ENCODE measurements at regions not wholly inside any gene's neighbourhood (a gene's known extent, or its start where the extent isn't known, plus 50 kb on each side); places are given as distances from the start of the nearest gene placed in this dataset.

DNA sequence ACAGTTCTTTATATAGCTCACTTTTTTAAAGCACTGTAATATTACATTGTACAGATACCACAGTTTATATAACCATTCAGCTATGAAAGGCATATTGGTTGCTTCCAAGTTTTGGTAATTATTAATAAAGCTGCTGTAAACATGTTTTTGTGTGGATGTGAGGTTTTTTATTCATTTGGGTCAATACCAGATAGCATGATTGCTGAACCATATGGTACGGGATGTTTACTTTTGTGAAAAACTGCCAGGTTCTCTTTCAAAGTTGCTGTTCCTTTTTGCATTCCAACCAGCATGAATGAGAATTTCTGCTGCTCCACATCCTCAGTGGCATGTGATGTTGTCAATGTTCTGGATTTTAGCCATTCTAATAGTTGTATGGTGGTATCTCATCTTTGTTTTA is 439.6 kb upstream of the NMUR2 start:
- CTCF ChIA-PET: no interaction called here
- POLR2A ChIA-PET: no interaction called here
- Histone ChIP-seq H4K20me1 (ENCODE audit: insufficient read depth) (no peaks in the 10 kb centered on the region), H3K9ac (ENCODE audit: low read length) (no peak overlapping the region), H3K36me3 (ENCODE audit: control insufficient read depth in 1 of 2, insufficient read depth in 2 of 2, low read length in 2 of 2) (no peaks in the 10 kb centered on the region), H3K9me3 (ENCODE audit: control insufficient read depth in 1 of 2, insufficient read depth in 1 of 2, low read depth in 1 of 2, low read length in 2 of 2) (peaks cover 4 to 10% of the 10 kb centered on the region in 2 experiments; a peak in 3 of 4 replicates), H3K79me2 (ENCODE audit: insufficient read depth, low read length) (no peaks in the 10 kb centered on the region), H3K9me2 (ENCODE audit: insufficient read depth) (no peaks in the 10 kb centered on the region), H3K27me3 (ENCODE audit: insufficient read depth, low read length) (no peaks in the 10 kb centered on the region), H3K4me3 (replicated peaks in 1 of 2; ENCODE audit: low read depth in 1 of 2, low read length in 2 of 2) (no peak overlapping the region), H2AFZ (ENCODE audit: low read depth, low read length, poor library complexity, severe bottlenecking) (no peak overlapping the region), H3K4me1 (ENCODE audit: control insufficient read depth in 1 of 2, insufficient read depth in 2 of 2, low read length in 2 of 2) (no peaks in the 10 kb centered on the region), H3K4me2 (ENCODE audit: low read length) (no peak overlapping the region), H3K27ac (ENCODE audit: low read depth, low read length) (no peak overlapping the region)
- DNase-seq (ENCODE audit: low read depth, low spot score) (no peak), ATAC-seq (no peak)
- RAD21 ChIA-PET (ENCODE audit: low non-redundant PET in 1 of 2, low total read pairs in 2 of 2, uncharacterized antibody in 2 of 2, unreplicated experiment in 2 of 2): no interaction called here
- no TSS peak for BruUV-seq (replicated peaks)
- intact Hi-C loops (cut with micrococcal nuclease): no loop called here
- TF ChIP-seq, protein P1, sequence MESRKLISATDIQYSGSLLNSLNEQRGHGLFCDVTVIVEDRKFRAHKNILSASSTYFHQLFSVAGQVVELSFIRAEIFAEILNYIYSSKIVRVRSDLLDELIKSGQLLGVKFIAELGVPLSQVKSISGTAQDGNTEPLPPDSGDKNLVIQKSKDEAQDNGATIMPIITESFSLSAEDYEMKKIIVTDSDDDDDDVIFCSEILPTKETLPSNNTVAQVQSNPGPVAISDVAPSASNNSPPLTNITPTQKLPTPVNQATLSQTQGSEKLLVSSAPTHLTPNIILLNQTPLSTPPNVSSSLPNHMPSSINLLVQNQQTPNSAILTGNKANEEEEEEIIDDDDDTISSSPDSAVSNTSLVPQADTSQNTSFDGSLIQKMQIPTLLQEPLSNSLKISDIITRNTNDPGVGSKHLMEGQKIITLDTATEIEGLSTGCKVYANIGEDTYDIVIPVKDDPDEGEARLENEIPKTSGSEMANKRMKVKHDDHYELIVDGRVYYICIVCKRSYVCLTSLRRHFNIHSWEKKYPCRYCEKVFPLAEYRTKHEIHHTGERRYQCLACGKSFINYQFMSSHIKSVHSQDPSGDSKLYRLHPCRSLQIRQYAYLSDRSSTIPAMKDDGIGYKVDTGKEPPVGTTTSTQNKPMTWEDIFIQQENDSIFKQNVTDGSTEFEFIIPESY (IDR thresholded peaks at IDR 0.05; ENCODE audit: extremely low read depth, insufficient replicate concordance, low read length): no peak
- TF ChIP-seq RAD21 (IDR thresholded peaks at IDR 0.05; ENCODE audit: low read depth) (no peak), FOSL1 (IDR thresholded peaks at IDR 0.05; ENCODE audit: low read depth) (no peak), SIN3A (IDR thresholded peaks at IDR 0.05; ENCODE audit: low read depth) (no peak), ZFX (IDR thresholded peaks at IDR 0.05) (no peak)
- TF ChIP-seq, protein P2, sequence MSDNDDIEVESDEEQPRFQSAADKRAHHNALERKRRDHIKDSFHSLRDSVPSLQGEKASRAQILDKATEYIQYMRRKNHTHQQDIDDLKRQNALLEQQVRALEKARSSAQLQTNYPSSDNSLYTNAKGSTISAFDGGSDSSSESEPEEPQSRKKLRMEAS (IDR thresholded peaks at IDR 0.05): no peak

- Histone ChIP-seq H3K9ac (ENCODE audit: low read length) (no peak overlapping the region), H3K27me3 (ENCODE audit: insufficient read depth, low read length) (no peaks in the 10 kb centered on the region), H4K20me1 (ENCODE audit: insufficient read depth) (no peaks in the 10 kb centered on the region), H3K36me3 (ENCODE audit: control insufficient read depth in 1 of 2, insufficient read depth in 2 of 2, low read length in 2 of 2) (no peaks in the 10 kb centered on the region), H3K79me2 (ENCODE audit: insufficient read depth, low read length) (no peaks in the 10 kb centered on the region), H3K4me2 (ENCODE audit: low read length) (no peak overlapping the region), H3K9me2 (ENCODE audit: insufficient read depth) (no peaks in the 10 kb centered on the region), H3K4me3 (replicated peaks in 1 of 2; ENCODE audit: low read depth in 1 of 2, low read length in 2 of 2) (no peak overlapping the region), H3K9me3 (ENCODE audit: control insufficient read depth in 1 of 2, insufficient read depth in 1 of 2, low read depth in 1 of 2, low read length in 2 of 2) (peaks cover 3 to 4% of the 10 kb centered on the region in 2 experiments; a peak in 2 of 4 replicates), H3K27ac (ENCODE audit: low read depth, low read length) (no peak overlapping the region), H3K4me1 (ENCODE audit: control insufficient read depth in 1 of 2, insufficient read depth in 2 of 2, low read length in 2 of 2) (no peaks in the 10 kb centered on the region), H2AFZ (ENCODE audit: low read depth, low read length, poor library complexity, severe bottlenecking) (no peak overlapping the region)
- no TSS peak for BruUV-seq (replicated peaks)
- ChIA-PET RAD21 (ENCODE audit: low non-redundant PET in 1 of 2, low total read pairs in 2 of 2, uncharacterized antibody in 2 of 2, unreplicated experiment in 2 of 2) (no interaction called here), CTCF (no interaction called here), POLR2A (no interaction called here)
- TF ChIP-seq EGR1 (IDR thresholded peaks at IDR 0.05; ENCODE audit: low read depth) (no peak), ZFX (IDR thresholded peaks at IDR 0.05) (no peak), JUND (IDR thresholded peaks at IDR 0.05) (no peak), ELF1 (IDR thresholded peaks at IDR 0.05; ENCODE audit: borderline replicate concordance, low read depth) (no peak), POLR2AphosphoS5 (IDR thresholded peaks at IDR 0.05; ENCODE audit: low read depth, low read length) (no peak), CEBPB (IDR thresholded peaks at IDR 0.05; ENCODE audit: low read depth) (no peak), RAD21 (IDR thresholded peaks at IDR 0.05; ENCODE audit: low read depth) (no peak), ATF3 (IDR thresholded peaks at IDR 0.05) (no peak), EZH2phosphoT487 (IDR thresholded peaks at IDR 0.05; ENCODE audit: borderline replicate concordance) (no peak), FOSL1 (IDR thresholded peaks at IDR 0.05; ENCODE audit: low read depth) (no peak), POLR2A (IDR thresholded peaks at IDR 0.05; ENCODE audit: borderline replicate concordance, extremely low read depth, insufficient read depth, insufficient read length) (no peak), REST (IDR thresholded peaks at IDR 0.05; ENCODE audit: low read depth) (no peak), EZH2 (IDR thresholded peaks at IDR 0.05) (no peak), SP1 (IDR thresholded peaks at IDR 0.05; ENCODE audit: low read depth) (no peak)
- intact Hi-C loops (cut with micrococcal nuclease): no loop called here
- ATAC-seq (no peak), DNase-seq (ENCODE audit: low read depth, low spot score) (no peak)
Measured at GRCh38 chr5:152853361-152853760, 448.3 kb upstream of the NMUR2 start.
